ENCODE measurements at regions not wholly inside any gene's neighbourhood (a gene's known extent, or its start where the extent isn't known, plus 50 kb on each side); places are given as distances from the start of the nearest gene placed in this dataset.

DNA sequence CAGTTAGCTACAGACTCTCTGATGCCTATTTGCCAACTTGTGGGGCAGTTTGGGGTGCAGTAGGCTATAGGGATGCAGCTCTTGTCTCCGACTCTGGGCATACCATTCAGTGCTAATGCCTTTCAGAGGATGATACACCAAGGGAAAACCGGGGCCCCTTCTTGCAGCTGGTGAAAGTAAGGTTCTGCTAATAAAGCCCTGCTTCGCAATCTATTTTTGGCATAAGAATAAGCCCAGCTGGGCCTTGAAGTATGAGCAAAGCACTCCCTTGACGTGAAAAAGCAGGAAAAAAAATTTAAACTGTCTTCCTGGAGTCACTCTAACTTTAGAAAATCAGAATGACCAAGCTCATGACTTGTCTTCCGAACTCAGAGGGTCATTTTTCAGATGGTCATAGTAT, 124.1 kb upstream of the RBM19 start:
- TF ChIP-seq, protein P1, sequence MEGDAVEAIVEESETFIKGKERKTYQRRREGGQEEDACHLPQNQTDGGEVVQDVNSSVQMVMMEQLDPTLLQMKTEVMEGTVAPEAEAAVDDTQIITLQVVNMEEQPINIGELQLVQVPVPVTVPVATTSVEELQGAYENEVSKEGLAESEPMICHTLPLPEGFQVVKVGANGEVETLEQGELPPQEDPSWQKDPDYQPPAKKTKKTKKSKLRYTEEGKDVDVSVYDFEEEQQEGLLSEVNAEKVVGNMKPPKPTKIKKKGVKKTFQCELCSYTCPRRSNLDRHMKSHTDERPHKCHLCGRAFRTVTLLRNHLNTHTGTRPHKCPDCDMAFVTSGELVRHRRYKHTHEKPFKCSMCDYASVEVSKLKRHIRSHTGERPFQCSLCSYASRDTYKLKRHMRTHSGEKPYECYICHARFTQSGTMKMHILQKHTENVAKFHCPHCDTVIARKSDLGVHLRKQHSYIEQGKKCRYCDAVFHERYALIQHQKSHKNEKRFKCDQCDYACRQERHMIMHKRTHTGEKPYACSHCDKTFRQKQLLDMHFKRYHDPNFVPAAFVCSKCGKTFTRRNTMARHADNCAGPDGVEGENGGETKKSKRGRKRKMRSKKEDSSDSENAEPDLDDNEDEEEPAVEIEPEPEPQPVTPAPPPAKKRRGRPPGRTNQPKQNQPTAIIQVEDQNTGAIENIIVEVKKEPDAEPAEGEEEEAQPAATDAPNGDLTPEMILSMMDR (conservative IDR thresholded peaks at IDR 0.05 in 1 of 2, IDR thresholded peaks at IDR 0.05 in 1 of 2; ENCODE audit: low read depth in 1 of 2, low read length in 2 of 2), result no peak
- no peak for TF ChIP-seq EZH2 (IDR thresholded peaks at IDR 0.05; ENCODE audit: low read length, missing control alignments)
